IMR-90 (cell line): ENCODE measurements at regions not wholly inside any gene's neighbourhood (a gene's known extent, or its start where the extent isn't known, plus 50 kb on each side); places are given as distances from the start of the nearest gene placed in this dataset.

Experiments used
- ATAC-seq: fragments of 200-7000 bp; cut with Tn5 transposase; 2 replicates; pipeline ENCODE4 v1.9.1; 2020; ENCODE audit warnings: low read depth, mild to moderate bottlenecking, moderate library complexity
- BruUV-seq: library from RNA; stranded (reverse); fragments of 400-500 nt; replicated peaks from 2 replicates; lab custom pipeline; 2021; lab: Mats Ljungman, UMichigan
- CTCF ChIA-PET: fragments of 300-600 bp; formaldehyde crosslinking; extraction: SDS; loops from one replicate; lab custom pipeline; 2021; ENCODE audit warnings: antibody characterized with exemption; lab: Yijun Ruan, JAX
- POLR2A ChIA-PET: fragments of 300-600 bp; sonication (Branson Sonifier 250); formaldehyde crosslinking; loops from one replicate; lab custom pipeline; 2022; ENCODE audit warnings: antibody characterized with exemption; ENCODE audit not compliant: unreplicated experiment; lab: Charles Lee
- DNase-seq: peaks from one replicate; pipeline ENCODE4 v3.0.0; 2013
- H2AFZ ChIP-seq: replicated peaks from 2 replicates; pipeline ENCODE3; 2013; ENCODE audit warnings: low read length, mild to moderate bottlenecking; ENCODE audit not compliant: poor library complexity
- H2AK5ac ChIP-seq: 2 replicates; pipeline ENCODE4 v1.6.1; 2013; ENCODE audit warnings: low read depth, low read length, inconsistent platforms
- H2AK9ac ChIP-seq: replicated peaks from 2 replicates; pipeline ENCODE3; 2013; ENCODE audit warnings: mild to moderate bottlenecking, low read depth, low read length, moderate library complexity; ENCODE audit not compliant: poor library complexity
- H2BK120ac ChIP-seq: 2 replicates; pipeline ENCODE4 v1.6.1; 2013; ENCODE audit warnings: low read depth, low read length, inconsistent platforms
- H2BK15ac ChIP-seq: 3 replicates; pipeline ENCODE4 v1.6.1; 2013; ENCODE audit warnings: low read depth, low read length, inconsistent platforms
- H2BK20ac ChIP-seq: 2 replicates; pipeline ENCODE4 v1.6.1; 2013; ENCODE audit warnings: low read depth, mild to moderate bottlenecking, inconsistent platforms, low read length, moderate library complexity
- H2BK5ac ChIP-seq: 2 replicates; pipeline ENCODE4 v1.6.1; 2013; ENCODE audit warnings: mild to moderate bottlenecking, low read depth, low read length, inconsistent platforms; ENCODE audit not compliant: poor library complexity, severe bottlenecking
- H3K14ac ChIP-seq: replicated peaks from 2 replicates; pipeline ENCODE4 v1.6.1; 2013; ENCODE audit warnings: low read depth, low read length, inconsistent platforms
- H3K18ac ChIP-seq: 2 replicates; pipeline ENCODE4 v1.6.1; 2013; ENCODE audit warnings: low read depth, low read length, control low read depth
- H3K23ac ChIP-seq: 2 replicates; pipeline ENCODE4 v1.6.1; 2013; ENCODE audit warnings: low read depth, low read length, inconsistent platforms
- H3K27ac ChIP-seq: 2 replicates; pipeline ENCODE4 v1.5.1; 2013; ENCODE audit warnings: mild to moderate bottlenecking, control low read depth, low read length; ENCODE audit not compliant: insufficient read depth
- H3K27me3 ChIP-seq: 2 replicates; pipeline ENCODE4 v1.6.1; 2013; ENCODE audit warnings: low read length; ENCODE audit not compliant: control insufficient read depth, insufficient read depth
- H3K36me3 ChIP-seq: 2 replicates; pipeline ENCODE4 v1.6.1; 2013; ENCODE audit warnings: low read length, mixed read lengths; ENCODE audit not compliant: control insufficient read depth, insufficient read depth
- H3K4ac ChIP-seq: 2 replicates; pipeline ENCODE4 v1.6.1; 2013; ENCODE audit warnings: low read depth, low read length, inconsistent platforms
- H3K4me1 ChIP-seq: 2 replicates; pipeline ENCODE4 v1.6.1; 2013; ENCODE audit warnings: low read length, mixed read lengths; ENCODE audit not compliant: control insufficient read depth, insufficient read depth
- H3K4me2 ChIP-seq: 2 replicates; pipeline ENCODE4 v1.6.1; 2013; ENCODE audit warnings: low read depth, mild to moderate bottlenecking, control low read depth, low read length, moderate library complexity
- H3K4me3 ChIP-seq: 2 replicates; pipeline ENCODE4 v1.5.1; 2013; ENCODE audit warnings: low read depth, mild to moderate bottlenecking, control low read depth, low read length, moderate library complexity; ENCODE audit not compliant: insufficient read depth
- H3K56ac ChIP-seq: 2 replicates; pipeline ENCODE4 v1.6.1; 2013; ENCODE audit warnings: low read length, inconsistent platforms; ENCODE audit not compliant: insufficient read depth; ENCODE audit errors: extremely low read depth
- H3K79me1 ChIP-seq, 2 experiments: 2 replicates each; pipeline ENCODE4 v1.6.1; 2013; ENCODE audit warnings: low read length in 2 of 2, inconsistent platforms in 1 of 2, low read depth in 1 of 2
- H3K9ac ChIP-seq: 2 replicates; pipeline ENCODE4 v1.6.1; 2013; ENCODE audit warnings: low read depth, low read length, control low read depth
- H3K9me1 ChIP-seq: 2 replicates; pipeline ENCODE4 v1.6.1; 2013; ENCODE audit warnings: low read length, inconsistent platforms; ENCODE audit not compliant: insufficient read depth
- H3K9me3 ChIP-seq: 2 replicates; pipeline ENCODE4 v1.6.1; 2013; ENCODE audit warnings: low read length; ENCODE audit not compliant: control insufficient read depth, insufficient read depth
- H4K20me1 ChIP-seq: 2 replicates; pipeline ENCODE4 v1.6.1; 2013; ENCODE audit warnings: low read length, inconsistent platforms; ENCODE audit not compliant: insufficient read depth
- H4K5ac ChIP-seq: 2 replicates; pipeline ENCODE4 v1.6.1; 2013; ENCODE audit warnings: mild to moderate bottlenecking, low read depth, low read length, control low read depth
- H4K8ac ChIP-seq, 2 experiments: 2 replicates each; pipeline ENCODE4 v1.6.1; 2013; ENCODE audit warnings: low read depth in 2 of 2, low read length in 2 of 2, control low read depth in 1 of 2, inconsistent platforms in 1 of 2
- H4K91ac ChIP-seq: 2 replicates; pipeline ENCODE4 v1.6.1; 2013; ENCODE audit warnings: low read depth, low read length, inconsistent platforms; ENCODE audit not compliant: insufficient read depth
- BHLHE40 ChIP-seq: fragments of 150-350 bp; IDR thresholded peaks from 2 replicates; pipeline ENCODE4 v1.6.1; 2016; ENCODE audit warnings: mild to moderate bottlenecking, low read depth, low read length
- CHD1 ChIP-seq: IDR thresholded peaks from 2 replicates; pipeline ENCODE4 v1.6.1; 2012; ENCODE audit warnings: low read depth, low read length, improper control_type of control experiment
- FOS ChIP-seq: fragments of 150-350 bp; IDR thresholded peaks from 2 replicates; pipeline ENCODE4 v1.6.1; 2016; ENCODE audit warnings: low read depth, low read length
- MAFK ChIP-seq: IDR thresholded peaks from 2 replicates; pipeline ENCODE4 v1.6.1; 2012; ENCODE audit warnings: low read depth, low read length, improper control_type of control experiment
- MAZ ChIP-seq: IDR thresholded peaks from 2 replicates; pipeline ENCODE4 v1.6.1; 2012; ENCODE audit warnings: low read depth, mild to moderate bottlenecking, low read length, improper control_type of control experiment, moderate library complexity, borderline replicate concordance
- MXI1 ChIP-seq: IDR thresholded peaks from 2 replicates; pipeline ENCODE4 v1.6.1; 2012; ENCODE audit warnings: low read depth, mild to moderate bottlenecking, low read length, moderate library complexity, borderline replicate concordance
- NFE2L2 ChIP-seq: fragments of 150-350 bp; IDR thresholded peaks from 2 replicates; pipeline ENCODE4 v1.6.1; 2016; ENCODE audit warnings: low read depth, mild to moderate bottlenecking, low read length
- POLR2A ChIP-seq: IDR thresholded peaks from 2 replicates; pipeline ENCODE4 v1.6.1; 2012; ENCODE audit warnings: mild to moderate bottlenecking, low read depth, low read length
- RAD21 ChIP-seq: IDR thresholded peaks from 2 replicates; pipeline ENCODE4 v1.6.1; 2012; ENCODE audit warnings: low read length, improper control_type of control experiment
- RCOR1 ChIP-seq: IDR thresholded peaks from 2 replicates; pipeline ENCODE4 v1.6.1; 2012; ENCODE audit warnings: mild to moderate bottlenecking, low read length, improper control_type of control experiment; ENCODE audit not compliant: insufficient replicate concordance
- RFX5 ChIP-seq: IDR thresholded peaks from 2 replicates; pipeline ENCODE4 v1.8.0; 2012; ENCODE audit warnings: low read depth, mild to moderate bottlenecking, low read length, moderate library complexity
- SMC3 ChIP-seq: fragments of 150-350 bp; IDR thresholded peaks from 2 replicates; pipeline ENCODE4 v1.6.1; 2016; ENCODE audit warnings: low read depth, mild to moderate bottlenecking, antibody characterized with exemption, low read length, moderate library complexity
- WGBS, 2 experiments: methylation state at CpG; one replicate each; pipeline versions ENCODE4 v1.1.5 to v1.1.7; 2013; ENCODE audit warnings: missing lambda C conversion rate in 2 of 2; ENCODE audit not compliant: insufficient read length in 1 of 2; ENCODE audit errors: extremely low coverage in 2 of 2; 5-methylcytosine and 5-hydroxymethylcytosine counted together
- dilution Hi-C: fragments of 300-500 bp; cut with HindIII; formaldehyde crosslinking; loops from one replicate; pipeline ENCODE4 v1.14.3; 2018; ENCODE audit warnings: low sequenced_read_pairs; ENCODE audit not compliant: unreplicated experiment
- in situ Hi-C: fragments of 300-500 bp; cut with MboI; formaldehyde crosslinking; loops from 3 replicates; pipeline ENCODE4 v1.14.3; 2019; ENCODE audit warnings: low sequenced_read_pairs, inconsistent platforms, mixed read lengths
- intact Hi-C: fragments of 100-400 bp; cut with micrococcal nuclease; formaldehyde crosslinking; loops from 2 replicates; pipeline ENCODE4 v1.10.0; 2022
- TF ChIP-seq, protein P1 (sequence below): conservative IDR thresholded peaks from 2 replicates; pipeline ENCODE4 v1.5.1; 2012; ENCODE audit warnings: mild to moderate bottlenecking, low read depth, low read length, improper control_type of control experiment
- TF ChIP-seq, protein P2 (sequence below): fragments of 150-350 bp; IDR thresholded peaks from 2 replicates; pipeline ENCODE4 v1.6.1; 2016; ENCODE audit warnings: low read depth, mild to moderate bottlenecking, low read length, moderate library complexity, borderline replicate concordance
- TF ChIP-seq, protein P3 (sequence below): fragments of 150-350 bp; IDR thresholded peaks from 2 replicates; pipeline ENCODE4 v1.6.1; 2017; ENCODE audit warnings: mild to moderate bottlenecking, antibody characterized with exemption, low read length, low read depth

DNA sequence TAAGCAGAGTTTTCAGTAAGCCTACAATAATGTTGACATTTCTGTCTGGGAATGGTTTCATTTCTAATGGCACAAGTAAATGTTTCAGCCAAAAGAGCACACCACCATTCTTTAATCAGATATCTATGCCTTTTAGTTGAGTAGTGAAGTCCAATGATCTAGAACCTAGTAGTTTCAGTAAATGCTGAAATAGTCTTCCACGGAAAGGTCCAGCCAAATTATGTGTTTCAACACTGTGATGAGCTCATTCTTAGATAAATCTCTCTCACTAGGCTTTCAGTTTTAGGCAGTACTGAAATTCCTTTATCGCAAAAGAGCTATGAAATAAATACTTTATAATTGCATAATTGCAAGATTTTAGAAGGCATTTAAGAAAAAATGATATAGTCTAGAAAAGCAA lies 816.8 kb upstream of the PCDH9 start:
- Histone ChIP-seq H4K91ac (no peak overlapping the region), H2BK120ac (no peak overlapping the region), H3K14ac (no peak overlapping the region), H3K18ac (no peak overlapping the region), H3K9me1 (no peaks in the 10 kb centered on the region), H3K4me1 (no peaks in the 10 kb centered on the region), H4K8ac (no peak overlapping the region), H2BK5ac (no peak overlapping the region), H3K79me1 (no peaks in the 10 kb centered on the region), H3K36me3 (no peaks in the 10 kb centered on the region), H3K27ac (no peak overlapping the region), H2BK15ac (no peak overlapping the region), H3K4me2 (no peak overlapping the region), H3K56ac (no peak overlapping the region), H3K27me3 (no peaks in the 10 kb centered on the region), H3K4me3 (no peak overlapping the region), H4K5ac (no peak overlapping the region), H2BK20ac (no peak overlapping the region), H3K9ac (no peak overlapping the region), H3K4ac (no peak overlapping the region), H4K20me1 (no peaks in the 10 kb centered on the region), H2AK5ac (no peak overlapping the region), H2AFZ (no peak overlapping the region), H2AK9ac (no peak overlapping the region), H3K23ac (no peak overlapping the region), H3K9me3 (no peaks in the 10 kb centered on the region; the same call in 1 of the 2 replicates)
- ATAC-seq (no peak), DNase-seq (no peak)
- no CpG with 5 or more reads among the region's 2 CpGs for WGBS, 2 experiments
- no TSS peak for BruUV-seq
- ChIA-PET CTCF (no interaction called here), POLR2A (no interaction called here)
- in situ Hi-C loops (no loop called here), intact Hi-C loops (no loop called here), dilution Hi-C loops (no loop called here)
- TF ChIP-seq FOS (no peak), BHLHE40 (no peak), NFE2L2 (no peak), CHD1 (no peak), RAD21 (no peak), POLR2A (no peak), SMC3 (no peak), MAFK (no peak), RCOR1 (no peak), RFX5 (no peak), MXI1 (no peak), MAZ (no peak)
- TF ChIP-seq, protein P1, sequence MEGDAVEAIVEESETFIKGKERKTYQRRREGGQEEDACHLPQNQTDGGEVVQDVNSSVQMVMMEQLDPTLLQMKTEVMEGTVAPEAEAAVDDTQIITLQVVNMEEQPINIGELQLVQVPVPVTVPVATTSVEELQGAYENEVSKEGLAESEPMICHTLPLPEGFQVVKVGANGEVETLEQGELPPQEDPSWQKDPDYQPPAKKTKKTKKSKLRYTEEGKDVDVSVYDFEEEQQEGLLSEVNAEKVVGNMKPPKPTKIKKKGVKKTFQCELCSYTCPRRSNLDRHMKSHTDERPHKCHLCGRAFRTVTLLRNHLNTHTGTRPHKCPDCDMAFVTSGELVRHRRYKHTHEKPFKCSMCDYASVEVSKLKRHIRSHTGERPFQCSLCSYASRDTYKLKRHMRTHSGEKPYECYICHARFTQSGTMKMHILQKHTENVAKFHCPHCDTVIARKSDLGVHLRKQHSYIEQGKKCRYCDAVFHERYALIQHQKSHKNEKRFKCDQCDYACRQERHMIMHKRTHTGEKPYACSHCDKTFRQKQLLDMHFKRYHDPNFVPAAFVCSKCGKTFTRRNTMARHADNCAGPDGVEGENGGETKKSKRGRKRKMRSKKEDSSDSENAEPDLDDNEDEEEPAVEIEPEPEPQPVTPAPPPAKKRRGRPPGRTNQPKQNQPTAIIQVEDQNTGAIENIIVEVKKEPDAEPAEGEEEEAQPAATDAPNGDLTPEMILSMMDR, result no peak
- TF ChIP-seq, protein P2, sequence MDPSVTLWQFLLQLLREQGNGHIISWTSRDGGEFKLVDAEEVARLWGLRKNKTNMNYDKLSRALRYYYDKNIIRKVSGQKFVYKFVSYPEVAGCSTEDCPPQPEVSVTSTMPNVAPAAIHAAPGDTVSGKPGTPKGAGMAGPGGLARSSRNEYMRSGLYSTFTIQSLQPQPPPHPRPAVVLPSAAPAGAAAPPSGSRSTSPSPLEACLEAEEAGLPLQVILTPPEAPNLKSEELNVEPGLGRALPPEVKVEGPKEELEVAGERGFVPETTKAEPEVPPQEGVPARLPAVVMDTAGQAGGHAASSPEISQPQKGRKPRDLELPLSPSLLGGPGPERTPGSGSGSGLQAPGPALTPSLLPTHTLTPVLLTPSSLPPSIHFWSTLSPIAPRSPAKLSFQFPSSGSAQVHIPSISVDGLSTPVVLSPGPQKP, result no peak
- TF ChIP-seq, protein P3, sequence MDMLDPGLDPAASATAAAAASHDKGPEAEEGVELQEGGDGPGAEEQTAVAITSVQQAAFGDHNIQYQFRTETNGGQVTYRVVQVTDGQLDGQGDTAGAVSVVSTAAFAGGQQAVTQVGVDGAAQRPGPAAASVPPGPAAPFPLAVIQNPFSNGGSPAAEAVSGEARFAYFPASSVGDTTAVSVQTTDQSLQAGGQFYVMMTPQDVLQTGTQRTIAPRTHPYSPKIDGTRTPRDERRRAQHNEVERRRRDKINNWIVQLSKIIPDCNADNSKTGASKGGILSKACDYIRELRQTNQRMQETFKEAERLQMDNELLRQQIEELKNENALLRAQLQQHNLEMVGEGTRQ, result no peak
